Esophagus squamous epithelium (tissue), 5 donors: ENCODE measurements at regions not wholly inside any gene's neighbourhood (a gene's known extent, or its start where the extent isn't known, plus 50 kb on each side); places are given as distances from the start of the nearest gene placed in this dataset.

Experiments
- DNase-seq: peaks from one replicate; lab custom pipeline; 2025; lab: John Stamatoyannopoulos, UW
- H3K27ac ChIP-seq, 4 donors: fragments of 200-600 bp; sonication (generic); one replicate each; pipeline ENCODE4 v1.5.1; 2016 to 2019; ENCODE audit warnings: mild to moderate bottlenecking in 1 of 4
- H3K27me3 ChIP-seq, 4 donors: fragments of 200-600 bp; sonication (generic); 1 replicate in 3 of 4; 2 replicates in 1 of 4; pipeline versions ENCODE4 v1.5.1 to v1.6.0; 2017 to 2021; ENCODE audit warnings: antibody characterized with exemption in 1 of 4
- H3K36me3 ChIP-seq, 3 donors: fragments of 200-600 bp; sonication (generic); one replicate each; pipeline ENCODE4 v1.5.1; 2016 to 2019
- H3K4me1 ChIP-seq, 3 donors: fragments of 200-600 bp; sonication (generic); one replicate each; pipeline ENCODE4 v1.5.1; 2017 to 2019
- H3K4me3 ChIP-seq, 4 donors: fragments of 200-600 bp; sonication (generic); 1 replicate in 3 of 4; 2 replicates in 1 of 4; pipeline ENCODE4 v1.5.1; 2016 to 2019; ENCODE audit warnings: mild to moderate bottlenecking in 2 of 4, moderate library complexity in 1 of 4
- H3K9me3 ChIP-seq, 3 donors: fragments of 200-600 bp; sonication (generic); one replicate each; pipeline ENCODE4 v1.5.1; 2016 to 2019
- CTCF ChIP-seq, 6 experiments: fragments of 450-650 bp in 4 of 6; fragments of 200-600 bp in 2 of 6; sonication (generic) in 2 of 6; IDR thresholded peaks; one replicate each; pipeline ENCODE4 v1.5.1; 2016 to 2019; ENCODE audit warnings: antibody characterized with exemption in 6 of 6, mild to moderate bottlenecking in 4 of 6, moderate library complexity in 4 of 6
- POLR2A ChIP-seq, 4 donors: fragments of 450-650 bp; IDR thresholded peaks; one replicate each; pipeline ENCODE4 v1.6.1; 2017; ENCODE audit warnings: antibody characterized with exemption in 4 of 4, mild to moderate bottlenecking in 4 of 4, moderate library complexity in 3 of 4
- WGBS, 2 donors: methylation state at CpG; one replicate each; pipeline ENCODE4 v1.1.5; 2018; 5-methylcytosine and 5-hydroxymethylcytosine counted together
- intact Hi-C: fragments of 100-400 bp; cut with DNase I; formaldehyde crosslinking; loops from one replicate; pipeline ENCODE4 v1.15.0; 2022
- donor health status: DM: yes; HTN: yes; CAD: no.

GRCh38 chr12:105813201-105813600, 325.6 kb downstream of the NUAK1 start:
- H3K4me3 ChIP-seq: no peak overlapping the region
- DNase-seq: no peak
- TF ChIP-seq CTCF (IDR thresholded peaks at IDR 0.05) (no peak), POLR2A (IDR thresholded peaks at IDR 0.05) (no peak)
- no peaks in the 10 kb centered on the region for H3K27me3 ChIP-seq
- H3K9me3 ChIP-seq: no peaks in the 10 kb centered on the region
- intact Hi-C loops: no loop called here
- no peaks in the 10 kb centered on the region for H3K36me3 ChIP-seq
- no peaks in the 10 kb centered on the region for H3K4me1 ChIP-seq
- 74 to 85% methylated on average over 5 of the region's 5 CpGs for WGBS, 2 donors
- H3K27ac ChIP-seq: no peak overlapping the region

- Histone ChIP-seq H3K36me3 (no peaks in the 10 kb centered on the region), H3K27ac (no peak overlapping the region), H3K9me3 (no peaks in the 10 kb centered on the region), H3K4me3 (no peak overlapping the region), H3K27me3 (no peaks in the 10 kb centered on the region), H3K4me1 (no peaks in the 10 kb centered on the region)
- WGBS, 2 donors: 69 to 78% methylated on average over 4 of the region's 4 CpGs
- intact Hi-C loops: no loop called here
- TF ChIP-seq CTCF (IDR thresholded peaks at IDR 0.05): no peak
- no peak for TF ChIP-seq POLR2A (IDR thresholded peaks at IDR 0.05)
- DNase-seq: no peak
Measured at GRCh38 chr12:105814283-105814682, 324.5 kb downstream of the NUAK1 start.

GRCh38 chr12:105819549-105819948, 319.2 kb downstream of the NUAK1 start:
- 50 to 76% methylated on average over 2 of the region's 2 CpGs for WGBS, 2 donors
- peaks cover 0 to 3% (median 0%) of the 10 kb centered on the region in 4 donors for H3K27me3 ChIP-seq
- H3K4me1 ChIP-seq: peaks cover 0 to 21% (median 5%) of the 10 kb centered on the region in 3 donors
- no peak overlapping the region for H3K27ac ChIP-seq
- TF ChIP-seq CTCF (IDR thresholded peaks at IDR 0.05): no peak
- TF ChIP-seq POLR2A (IDR thresholded peaks at IDR 0.05): no peak
- H3K36me3 ChIP-seq: no peaks in the 10 kb centered on the region
- intact Hi-C loops: no loop called here
- no peaks in the 10 kb centered on the region for H3K9me3 ChIP-seq
- DNase-seq: no peak
- H3K4me3 ChIP-seq: no peak overlapping the region

- H3K27me3 ChIP-seq: peaks cover 0 to 3% (median 0%) of the 10 kb centered on the region in 4 donors
- no peaks in the 10 kb centered on the region for H3K9me3 ChIP-seq
Measured at GRCh38 chr12:105820429-105821125, 318.2 kb downstream of the NUAK1 start.

More at GRCh38 chr12:105820429-105821125, 318.2 kb downstream of the NUAK1 start:
- intact Hi-C loops: no loop called here
- Histone ChIP-seq H3K4me1 (peaks cover 0 to 21% (median 5%) of the 10 kb centered on the region in 3 donors), H3K4me3 (no peak overlapping the region), H3K27ac (peak overlapping the region in 2 of 4 donors; percentile 19 to 31), H3K36me3 (no peaks in the 10 kb centered on the region)
- 64 to 69% methylated on average over 4 to 5 of the region's 5 CpGs for WGBS, 2 donors
- TF ChIP-seq CTCF (IDR thresholded peaks at IDR 0.05): no peak
- TF ChIP-seq POLR2A (IDR thresholded peaks at IDR 0.05): no peak
- DNase-seq: no peak
